ENCODE measurements at regions not wholly inside any gene's neighbourhood (a gene's known extent, or its start where the extent isn't known, plus 50 kb on each side); places are given as distances from the start of the nearest gene placed in this dataset.

DNA sequence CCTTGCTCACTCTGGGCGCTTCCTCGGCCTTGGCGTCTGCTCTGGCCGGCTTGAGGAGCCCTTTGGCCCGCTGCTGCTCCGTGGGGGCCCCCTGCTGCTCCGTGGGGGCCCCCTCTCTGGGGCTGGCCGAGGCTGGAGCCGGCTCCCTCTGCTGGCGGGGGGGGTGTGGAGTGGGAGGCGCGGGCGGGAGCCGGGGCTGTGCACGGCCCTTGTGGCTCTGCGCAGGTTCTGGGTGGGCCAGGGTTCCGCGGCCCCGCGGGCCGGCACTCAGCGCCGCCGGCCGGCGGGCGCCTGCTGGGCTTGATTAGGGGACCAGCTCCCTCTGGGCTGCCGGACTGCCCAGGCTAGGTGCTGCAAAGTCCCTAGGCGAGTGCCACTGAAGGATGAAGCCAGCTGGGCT, 436.2 kb downstream of the SLITRK6 start:
- H3K4me3 ChIP-seq, result no peak overlapping the region
- peaks cover 0 to 32% (median 0%) of the 10 kb centered on the region in 11 donors for H3K9me3 ChIP-seq
- no peak overlapping the region for H3K27ac ChIP-seq
- ATAC-seq (no peak), DNase-seq (no peak)
- no peaks in the 10 kb centered on the region for H3K4me1 ChIP-seq
- TF ChIP-seq, protein P1, sequence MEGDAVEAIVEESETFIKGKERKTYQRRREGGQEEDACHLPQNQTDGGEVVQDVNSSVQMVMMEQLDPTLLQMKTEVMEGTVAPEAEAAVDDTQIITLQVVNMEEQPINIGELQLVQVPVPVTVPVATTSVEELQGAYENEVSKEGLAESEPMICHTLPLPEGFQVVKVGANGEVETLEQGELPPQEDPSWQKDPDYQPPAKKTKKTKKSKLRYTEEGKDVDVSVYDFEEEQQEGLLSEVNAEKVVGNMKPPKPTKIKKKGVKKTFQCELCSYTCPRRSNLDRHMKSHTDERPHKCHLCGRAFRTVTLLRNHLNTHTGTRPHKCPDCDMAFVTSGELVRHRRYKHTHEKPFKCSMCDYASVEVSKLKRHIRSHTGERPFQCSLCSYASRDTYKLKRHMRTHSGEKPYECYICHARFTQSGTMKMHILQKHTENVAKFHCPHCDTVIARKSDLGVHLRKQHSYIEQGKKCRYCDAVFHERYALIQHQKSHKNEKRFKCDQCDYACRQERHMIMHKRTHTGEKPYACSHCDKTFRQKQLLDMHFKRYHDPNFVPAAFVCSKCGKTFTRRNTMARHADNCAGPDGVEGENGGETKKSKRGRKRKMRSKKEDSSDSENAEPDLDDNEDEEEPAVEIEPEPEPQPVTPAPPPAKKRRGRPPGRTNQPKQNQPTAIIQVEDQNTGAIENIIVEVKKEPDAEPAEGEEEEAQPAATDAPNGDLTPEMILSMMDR (IDR thresholded peaks at IDR 0.05), result no peak
- 84 to 88% methylated on average over 29 of the region's 29 CpGs for WGBS, 2 donors
- intact Hi-C loops (cut with DNase I), result no loop called here
- H3K27me3 ChIP-seq, result no peaks in the 10 kb centered on the region
- H3K36me3 ChIP-seq, result no peaks in the 10 kb centered on the region

DNA sequence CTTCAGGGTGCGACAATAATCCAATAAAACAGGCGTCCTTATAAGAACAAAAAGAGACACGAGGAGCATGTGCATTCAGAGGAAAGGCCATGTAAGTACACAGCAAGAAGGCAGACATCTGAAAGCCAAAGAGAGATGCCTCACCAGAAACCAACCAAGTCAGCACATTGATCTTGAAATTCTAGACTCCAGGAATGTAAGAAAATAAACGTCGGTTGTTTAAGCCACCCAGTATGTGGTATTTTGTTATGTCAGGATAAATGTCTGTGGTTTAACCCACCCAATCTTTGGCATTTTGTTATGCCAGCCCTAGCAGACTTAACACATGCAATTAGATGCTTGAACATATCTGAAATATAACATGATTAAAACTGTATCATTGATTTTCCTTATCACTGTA, 452.0 kb downstream of the SLITRK6 start:
- H3K4me1 ChIP-seq, result no peaks in the 10 kb centered on the region
- ATAC-seq (no peak), DNase-seq (no peak)
- 80 to 81% methylated on average over 5 of the region's 5 CpGs for WGBS, 2 donors
- no peaks in the 10 kb centered on the region for H3K36me3 ChIP-seq
- H3K4me3 ChIP-seq, result no peak overlapping the region
- H3K9me3 ChIP-seq, result no peaks in the 10 kb centered on the region
- TF ChIP-seq, protein P1 (IDR thresholded peaks at IDR 0.05), result no peak
- intact Hi-C loops (cut with DNase I), result no loop called here
- no peaks in the 10 kb centered on the region for H3K27me3 ChIP-seq
- no peak overlapping the region for H3K27ac ChIP-seq

DNA sequence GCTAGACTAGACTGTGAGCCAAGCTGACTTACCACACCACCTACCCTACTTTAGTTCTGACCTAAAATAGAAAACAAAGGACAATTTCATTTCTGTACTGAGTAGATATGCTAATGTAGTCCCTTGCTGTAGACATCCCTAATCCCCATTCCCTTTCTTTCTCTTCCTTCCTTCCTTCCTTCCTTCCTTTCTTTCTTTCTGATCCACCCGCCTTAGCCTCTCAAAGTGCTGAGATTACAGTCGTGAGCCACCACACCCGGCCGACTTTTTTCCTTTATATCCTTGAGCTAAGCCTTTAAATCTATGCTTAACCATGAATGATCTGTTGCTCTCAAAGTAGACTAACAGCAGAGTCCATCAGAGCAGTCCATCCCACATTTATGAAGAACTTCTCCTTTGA, 465.0 kb downstream of the SLITRK6 start:
- no peaks in the 10 kb centered on the region for H3K4me1 ChIP-seq
- no peak overlapping the region for H3K4me3 ChIP-seq
- ATAC-seq, result no peak
- H3K9me3 ChIP-seq, result peaks cover 0 to 20% (median 0%) of the 10 kb centered on the region in 11 donors
- DNase-seq, result no peak
- no peak overlapping the region for H3K27ac ChIP-seq
- no peaks in the 10 kb centered on the region for H3K27me3 ChIP-seq
- H3K36me3 ChIP-seq, result no peaks in the 10 kb centered on the region
- TF ChIP-seq, protein P1 (IDR thresholded peaks at IDR 0.05), result no peak
- 70 to 78% methylated on average over 4 of the region's 4 CpGs for WGBS, 2 donors
- intact Hi-C loops (cut with DNase I), result no loop called here

DNA sequence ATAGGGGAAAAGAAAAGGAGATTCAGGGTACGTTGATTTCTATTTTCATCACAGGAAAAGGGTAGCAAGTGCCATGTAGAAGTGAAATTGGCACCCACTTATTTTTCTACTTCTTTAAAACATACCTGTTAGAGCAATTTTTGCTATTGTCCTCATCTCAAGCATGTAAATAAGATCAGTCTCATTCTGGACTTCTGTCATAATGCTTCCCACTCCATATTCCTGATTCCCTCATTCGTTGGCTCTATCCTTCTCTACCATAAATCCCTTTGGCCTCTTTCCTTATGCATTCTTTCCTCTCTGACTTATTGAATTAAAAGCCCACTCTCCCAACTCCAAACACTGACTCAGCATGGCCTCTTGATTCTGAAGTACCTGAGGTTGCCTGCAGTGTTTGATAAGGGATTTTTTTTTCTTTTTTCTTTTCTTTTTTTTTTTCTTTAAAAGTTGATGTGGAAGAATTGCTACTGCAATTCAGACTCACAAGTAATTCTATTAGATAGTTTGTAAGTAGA, 465.7 kb downstream of the SLITRK6 start:
- H3K36me3 ChIP-seq, result no peaks in the 10 kb centered on the region
- ATAC-seq, result no peak
- no peak for DNase-seq
- TF ChIP-seq, protein P1 (IDR thresholded peaks at IDR 0.05), result no peak
- 39 to 40% methylated on average over 2 of the region's 2 CpGs for WGBS, 2 donors
- intact Hi-C loops (cut with DNase I), result no loop called here
- no peak overlapping the region for H3K4me3 ChIP-seq
- no peaks in the 10 kb centered on the region for H3K4me1 ChIP-seq
- H3K27ac ChIP-seq, result no peak overlapping the region
- H3K27me3 ChIP-seq, result no peaks in the 10 kb centered on the region
- H3K9me3 ChIP-seq, result peaks cover 0 to 14% (median 0%) of the 10 kb centered on the region in 11 donors
